ENCODE measurements at regions not wholly inside any gene's neighbourhood (a gene's known extent, or its start where the extent isn't known, plus 50 kb on each side); places are given as distances from the start of the nearest gene placed in this dataset.

- TF ChIP-seq, protein P1, sequence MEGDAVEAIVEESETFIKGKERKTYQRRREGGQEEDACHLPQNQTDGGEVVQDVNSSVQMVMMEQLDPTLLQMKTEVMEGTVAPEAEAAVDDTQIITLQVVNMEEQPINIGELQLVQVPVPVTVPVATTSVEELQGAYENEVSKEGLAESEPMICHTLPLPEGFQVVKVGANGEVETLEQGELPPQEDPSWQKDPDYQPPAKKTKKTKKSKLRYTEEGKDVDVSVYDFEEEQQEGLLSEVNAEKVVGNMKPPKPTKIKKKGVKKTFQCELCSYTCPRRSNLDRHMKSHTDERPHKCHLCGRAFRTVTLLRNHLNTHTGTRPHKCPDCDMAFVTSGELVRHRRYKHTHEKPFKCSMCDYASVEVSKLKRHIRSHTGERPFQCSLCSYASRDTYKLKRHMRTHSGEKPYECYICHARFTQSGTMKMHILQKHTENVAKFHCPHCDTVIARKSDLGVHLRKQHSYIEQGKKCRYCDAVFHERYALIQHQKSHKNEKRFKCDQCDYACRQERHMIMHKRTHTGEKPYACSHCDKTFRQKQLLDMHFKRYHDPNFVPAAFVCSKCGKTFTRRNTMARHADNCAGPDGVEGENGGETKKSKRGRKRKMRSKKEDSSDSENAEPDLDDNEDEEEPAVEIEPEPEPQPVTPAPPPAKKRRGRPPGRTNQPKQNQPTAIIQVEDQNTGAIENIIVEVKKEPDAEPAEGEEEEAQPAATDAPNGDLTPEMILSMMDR (optimal IDR thresholded peaks at IDR 0.05 in 1 of 3, IDR thresholded peaks at IDR 0.05 in 1 of 3, conservative IDR thresholded peaks at IDR 0.05 in 1 of 3; ENCODE audit: extremely low read depth in 1 of 3, insufficient read depth in 2 of 3, low read length in 3 of 3) = no peak
- TF ChIP-seq EZH2 (IDR thresholded peaks at IDR 0.05; ENCODE audit: low read length) = no peak
Observed at GRCh38 chr9:106146886-106147285, 452.5 kb downstream of the TMEM38B start.
